GM12878 (cell line): ENCODE measurements at regions not wholly inside any gene's neighbourhood (a gene's known extent, or its start where the extent isn't known, plus 50 kb on each side); places are given as distances from the start of the nearest gene placed in this dataset.

Source experiments
- ATF7 ChIP-seq: fragments of 450-650 bp; IDR thresholded peaks from 2 replicates; pipeline ENCODE4 v1.6.1; 2016; ENCODE audit warnings: low read depth, mild to moderate bottlenecking
- EP300 ChIP-seq, 2 experiments: fragments of 150-350 bp in 1 of 2; IDR thresholded peaks; 2 replicates each; pipeline ENCODE4 v1.6.1; 2011 to 2012; ENCODE audit warnings: low read depth in 2 of 2, low read length in 2 of 2, borderline replicate concordance in 1 of 2, improper control_type of control experiment in 1 of 2, inconsistent platforms in 1 of 2; ENCODE audit not compliant: control insufficient read depth in 1 of 2
- EZH2 ChIP-seq: IDR thresholded peaks from 2 replicates; pipeline ENCODE4 v1.6.1; 2012; ENCODE audit warnings: low read depth, mild to moderate bottlenecking, control low read depth, inconsistent platforms, low read length, borderline replicate concordance; ENCODE audit not compliant: control insufficient read depth
- HDAC6 ChIP-seq: fragments of 200-600 bp; sonication (generic); IDR thresholded peaks from one replicate; pipeline ENCODE4 v1.8.0; 2017; ENCODE audit warnings: antibody characterized with exemption; ENCODE audit not compliant: unreplicated experiment
- NR2C2 ChIP-seq: IDR thresholded peaks from 2 replicates; pipeline ENCODE4 v1.6.1; 2011; ENCODE audit warnings: borderline replicate concordance, low read depth; ENCODE audit not compliant: control insufficient read depth, insufficient read length
- POLR2A ChIP-seq: IDR thresholded peaks from 2 replicates; pipeline ENCODE4 v1.6.1; 2011; ENCODE audit warnings: low read depth, mild to moderate bottlenecking, low read length
- POLR2AphosphoS5 ChIP-seq: IDR thresholded peaks from 2 replicates; pipeline ENCODE4 v1.6.1; 2011; ENCODE audit warnings: mild to moderate bottlenecking, low read length, inconsistent platforms
- TAF1 ChIP-seq: IDR thresholded peaks from 2 replicates; pipeline ENCODE4 v1.6.1; 2011; ENCODE audit warnings: mild to moderate bottlenecking, low read depth, low read length, borderline replicate concordance
- TF ChIP-seq, protein P1 (sequence below), 3 experiments: IDR thresholded peaks in 2 of 3; conservative IDR thresholded peaks in 1 of 3; 2 replicates each; pipeline ENCODE4 v1.5.1; 2011; ENCODE audit warnings: low read depth in 3 of 3, low read length in 3 of 3, mild to moderate bottlenecking in 3 of 3, control low read depth in 2 of 3, moderate library complexity in 2 of 3, inconsistent platforms in 1 of 3, mixed read lengths in 1 of 3; ENCODE audit not compliant: control insufficient read depth in 2 of 3, insufficient read depth in 1 of 3; ENCODE audit errors: extremely low read depth in 1 of 3
- TF ChIP-seq, protein P2 (sequence below): IDR thresholded peaks from 2 replicates; pipeline ENCODE4 v1.6.1; 2012; ENCODE audit warnings: low read depth, low read length, improper control_type of control experiment

DNA sequence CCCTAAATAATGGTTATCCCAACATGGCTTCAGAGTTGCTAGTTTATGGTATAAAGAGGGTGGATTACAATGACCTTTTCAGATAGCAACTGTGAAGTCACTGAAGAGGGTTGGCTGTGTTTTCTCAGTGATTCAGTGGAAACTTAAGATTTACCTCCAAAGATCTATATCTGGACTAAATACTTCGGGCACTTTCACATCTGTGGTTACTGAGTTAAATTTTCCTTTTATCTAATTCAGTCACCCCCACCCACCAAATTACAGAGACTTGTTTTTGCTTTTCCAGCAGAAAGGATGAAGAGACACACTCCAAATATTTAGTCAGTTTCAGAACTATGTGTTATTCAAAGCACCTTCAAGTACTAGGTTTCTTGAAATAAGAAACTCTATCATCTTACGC, 573.2 kb downstream of the CCDC171 start:
- no peak for TF ChIP-seq ATF7
- TF ChIP-seq TAF1 = no peak
- TF ChIP-seq, protein P1, sequence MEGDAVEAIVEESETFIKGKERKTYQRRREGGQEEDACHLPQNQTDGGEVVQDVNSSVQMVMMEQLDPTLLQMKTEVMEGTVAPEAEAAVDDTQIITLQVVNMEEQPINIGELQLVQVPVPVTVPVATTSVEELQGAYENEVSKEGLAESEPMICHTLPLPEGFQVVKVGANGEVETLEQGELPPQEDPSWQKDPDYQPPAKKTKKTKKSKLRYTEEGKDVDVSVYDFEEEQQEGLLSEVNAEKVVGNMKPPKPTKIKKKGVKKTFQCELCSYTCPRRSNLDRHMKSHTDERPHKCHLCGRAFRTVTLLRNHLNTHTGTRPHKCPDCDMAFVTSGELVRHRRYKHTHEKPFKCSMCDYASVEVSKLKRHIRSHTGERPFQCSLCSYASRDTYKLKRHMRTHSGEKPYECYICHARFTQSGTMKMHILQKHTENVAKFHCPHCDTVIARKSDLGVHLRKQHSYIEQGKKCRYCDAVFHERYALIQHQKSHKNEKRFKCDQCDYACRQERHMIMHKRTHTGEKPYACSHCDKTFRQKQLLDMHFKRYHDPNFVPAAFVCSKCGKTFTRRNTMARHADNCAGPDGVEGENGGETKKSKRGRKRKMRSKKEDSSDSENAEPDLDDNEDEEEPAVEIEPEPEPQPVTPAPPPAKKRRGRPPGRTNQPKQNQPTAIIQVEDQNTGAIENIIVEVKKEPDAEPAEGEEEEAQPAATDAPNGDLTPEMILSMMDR (IDR thresholded peaks at IDR 0.05 in 2 of 3, conservative IDR thresholded peaks at IDR 0.05 in 1 of 3; ENCODE audit: control insufficient read depth in 2 of 3, extremely low read depth in 1 of 3, insufficient read depth in 1 of 3, low read depth in 3 of 3, low read length in 3 of 3) = no peak
- TF ChIP-seq POLR2A = no peak
- no peak for TF ChIP-seq EZH2
- TF ChIP-seq HDAC6 = no peak
- TF ChIP-seq, protein P2, sequence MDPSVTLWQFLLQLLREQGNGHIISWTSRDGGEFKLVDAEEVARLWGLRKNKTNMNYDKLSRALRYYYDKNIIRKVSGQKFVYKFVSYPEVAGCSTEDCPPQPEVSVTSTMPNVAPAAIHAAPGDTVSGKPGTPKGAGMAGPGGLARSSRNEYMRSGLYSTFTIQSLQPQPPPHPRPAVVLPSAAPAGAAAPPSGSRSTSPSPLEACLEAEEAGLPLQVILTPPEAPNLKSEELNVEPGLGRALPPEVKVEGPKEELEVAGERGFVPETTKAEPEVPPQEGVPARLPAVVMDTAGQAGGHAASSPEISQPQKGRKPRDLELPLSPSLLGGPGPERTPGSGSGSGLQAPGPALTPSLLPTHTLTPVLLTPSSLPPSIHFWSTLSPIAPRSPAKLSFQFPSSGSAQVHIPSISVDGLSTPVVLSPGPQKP = no peak
- no peak for TF ChIP-seq EP300 (IDR thresholded peaks at IDR 0.05; ENCODE audit: borderline replicate concordance in 1 of 2, control insufficient read depth in 1 of 2, low read depth in 2 of 2, low read length in 2 of 2)
- TF ChIP-seq NR2C2 = no peak
- TF ChIP-seq POLR2AphosphoS5 = no peak
